HG03469 (cell line): ENCODE measurements at regions not wholly inside any gene's neighbourhood (a gene's known extent, or its start where the extent isn't known, plus 50 kb on each side); places are given as distances from the start of the nearest gene placed in this dataset.

Experiments
- ATAC-seq: cut with Tn5 transposase; IDR thresholded peaks from one replicate; pipeline ENCODE4 v1.9.1; 2021; ENCODE audit warnings: mild to moderate bottlenecking, moderate library complexity, moderate number of reproducible peaks; ENCODE audit not compliant: unreplicated experiment

DNA sequence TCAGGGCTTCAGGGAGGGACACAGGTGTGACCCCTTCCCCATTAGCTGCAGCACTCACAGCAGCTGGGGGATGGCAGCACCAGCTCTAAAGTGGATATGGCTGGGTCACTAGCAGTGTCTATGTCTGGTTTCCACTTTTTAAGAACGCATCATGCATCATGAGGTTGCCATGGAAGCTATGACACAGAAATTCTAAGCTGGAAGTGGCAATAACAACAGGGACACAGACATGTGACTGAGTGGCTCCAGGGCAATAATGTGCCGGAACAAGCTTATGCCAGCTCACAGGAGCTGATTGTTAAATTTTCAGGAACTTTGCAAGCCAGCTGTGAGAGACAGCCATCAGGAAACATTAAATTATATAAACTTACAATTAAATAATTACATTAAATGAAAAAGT, 51.2 kb upstream of the NFASC start:
- ATAC-seq: no peak
